GM12878 (cell line): ENCODE measurements at regions not wholly inside any gene's neighbourhood (a gene's known extent, or its start where the extent isn't known, plus 50 kb on each side); places are given as distances from the start of the nearest gene placed in this dataset.

Experiments
- ATAC-seq: fragments of 200-7000 bp; cut with Tn5 transposase; 3 replicates; pipeline ENCODE4 v1.9.1; 2020; ENCODE audit warnings: mild to moderate bottlenecking, moderate library complexity
- BruUV-seq: library from RNA; stranded (reverse); fragments of 400-500 nt; replicated peaks from 2 replicates; lab custom pipeline; 2021; lab: Mats Ljungman, UMichigan
- CTCF ChIA-PET: fragments of 300-600 bp; sonication (Branson Sonifier 250); formaldehyde crosslinking; extraction: SDS; loops from one replicate; lab custom pipeline; 2021; ENCODE audit warnings: inconsistent platforms; lab: Yijun Ruan, JAX
- POLR2A ChIA-PET: fragments of 350-600 bp; formaldehyde crosslinking; extraction: SDS; loops from one replicate; lab custom pipeline; 2021; ENCODE audit warnings: inconsistent platforms; lab: Charles Lee
- RAD21 ChIA-PET: fragments of 300-600 bp; sonication (Branson Sonifier 250); formaldehyde crosslinking; loops from one replicate; lab custom pipeline; 2023; ENCODE audit warnings: antibody characterized with exemption; ENCODE audit not compliant: unreplicated experiment; lab: Charles Lee
- SMC1A ChIA-PET: fragments of 300-600 bp; sonication (Branson Sonifier 250); formaldehyde crosslinking; loops from one replicate; lab custom pipeline; 2023; ENCODE audit not compliant: unreplicated experiment, uncharacterized antibody; lab: Charles Lee
- DNase-seq: peaks from one replicate; pipeline ENCODE4 v3.0.0-alpha.2; 2011; ENCODE audit warnings: low read depth, low spot score
- FAIRE-seq: peaks from 3 replicates; lab custom pipeline; 2011; peaks lifted over from hg19 to GRCh38; lab: Jason Lieb, UNC
- H2AFZ ChIP-seq: 2 replicates; pipeline ENCODE4 v1.6.0; 2011; ENCODE audit warnings: low read depth, low read length, control low read depth; ENCODE audit not compliant: control insufficient read depth
- H3K27ac ChIP-seq: 2 replicates; pipeline ENCODE4 v1.5.1; 2011; ENCODE audit warnings: control low read depth; ENCODE audit not compliant: control insufficient read depth, insufficient read depth
- H3K27me3 ChIP-seq, 2 experiments: replicated peaks in 1 of 2; 2 replicates each; pipeline versions ENCODE4 v1.6.0 to v1.6.1; 2011; ENCODE audit warnings: low read length in 1 of 2; ENCODE audit not compliant: control insufficient read depth in 2 of 2, insufficient read depth in 2 of 2
- H3K36me3 ChIP-seq, 2 experiments: 2 replicates each; pipeline ENCODE4 v1.5.1; 2011; ENCODE audit warnings: low read length in 1 of 2; ENCODE audit not compliant: control insufficient read depth in 2 of 2, insufficient read depth in 2 of 2
- H3K4me1 ChIP-seq: 2 replicates; pipeline ENCODE4 v1.6.1; 2011; ENCODE audit warnings: mild to moderate bottlenecking, low read length, moderate library complexity, mixed read lengths; ENCODE audit not compliant: control insufficient read depth, insufficient read depth
- H3K4me2 ChIP-seq: 2 replicates; pipeline ENCODE4 v1.6.0; 2011; ENCODE audit warnings: control low read depth; ENCODE audit not compliant: control insufficient read depth, insufficient read depth
- H3K4me3 ChIP-seq: fragments of 200-600 bp; sonication (generic); 2 replicates; pipeline ENCODE4 v1.5.1; 2016
- H3K79me2 ChIP-seq: 2 replicates; pipeline ENCODE4 v1.6.0; 2011; ENCODE audit warnings: low read length; ENCODE audit not compliant: control insufficient read depth, insufficient read depth
- H3K9ac ChIP-seq: 2 replicates; pipeline ENCODE4 v1.8.0; 2011; ENCODE audit warnings: low read length, control low read depth, mixed read lengths; ENCODE audit not compliant: control insufficient read depth, insufficient read depth
- H3K9me3 ChIP-seq: replicated peaks from 3 replicates; pipeline ENCODE4 v1.5.1; 2011; ENCODE audit warnings: mild to moderate bottlenecking, low read length; ENCODE audit not compliant: control insufficient read depth, insufficient read depth
- H4K20me1 ChIP-seq: 2 replicates; pipeline ENCODE4 v1.6.0; 2011; ENCODE audit not compliant: control insufficient read depth, insufficient read depth
- BHLHE40 ChIP-seq, 2 experiments: fragments of 450-650 bp in 1 of 2; IDR thresholded peaks; 2 replicates each; pipeline ENCODE4 v1.6.1; 2011 to 2017; ENCODE audit warnings: low read depth in 2 of 2, borderline replicate concordance in 1 of 2, improper control_type of control experiment in 1 of 2, low read length in 1 of 2, mild to moderate bottlenecking in 1 of 2
- HSF1 ChIP-seq: fragments of 150-350 bp; IDR thresholded peaks from 2 replicates; pipeline ENCODE4 v1.6.1; 2014; ENCODE audit warnings: mild to moderate bottlenecking, low read depth, low read length
- NFXL1 ChIP-seq: fragments of 450-650 bp; IDR thresholded peaks from 2 replicates; pipeline ENCODE4 v1.6.1; 2017; ENCODE audit warnings: antibody characterized with exemption, mild to moderate bottlenecking, borderline replicate concordance
- RB1 ChIP-seq: fragments of 450-650 bp; formaldehyde crosslinking; IDR thresholded peaks from 2 replicates; pipeline ENCODE4 v1.6.1; 2017; ENCODE audit warnings: mild to moderate bottlenecking, borderline replicate concordance
- SIX5 ChIP-seq: IDR thresholded peaks from 2 replicates; pipeline ENCODE4 v1.6.1; 2011; ENCODE audit warnings: mild to moderate bottlenecking, low read depth, low read length, moderate library complexity; ENCODE audit not compliant: severe bottlenecking
- SMAD1 ChIP-seq: fragments of 450-650 bp; IDR thresholded peaks from 2 replicates; pipeline ENCODE4 v1.6.1; 2018; ENCODE audit warnings: mild to moderate bottlenecking, low read depth; ENCODE audit not compliant: partially characterized antibody
- TCF12 ChIP-seq: IDR thresholded peaks from 2 replicates; pipeline ENCODE4 v1.6.1; 2011; ENCODE audit warnings: low read depth, mild to moderate bottlenecking, low read length
- WRNIP1 ChIP-seq: IDR thresholded peaks from 2 replicates; pipeline ENCODE4 v1.6.1; 2011; ENCODE audit warnings: low read depth, low read length, improper control_type of control experiment, borderline replicate concordance
- ZNF207 ChIP-seq: fragments of 450-650 bp; IDR thresholded peaks from 2 replicates; pipeline ENCODE4 v1.6.1; 2014; ENCODE audit warnings: antibody characterized with exemption, mild to moderate bottlenecking, borderline replicate concordance
- WGBS: methylation state at CpG from one replicate; pipeline ENCODE4 v1.1.6; 2016; ENCODE audit warnings: low lambda C conversion rate; ENCODE audit not compliant: insufficient replicate concordance, insufficient coverage; ENCODE audit errors: missing lambda C conversion rate; 5-methylcytosine and 5-hydroxymethylcytosine counted together
- in situ Hi-C: fragments of 300-500 bp; cut with MboI; formaldehyde crosslinking; loops from 9 replicates; pipeline ENCODE4 v1.14.3; 2018; ENCODE audit warnings: mixed read lengths
- intact Hi-C: fragments of 100-400 bp; cut with micrococcal nuclease; formaldehyde crosslinking; loops from one replicate; pipeline ENCODE4 v1.14.2; 2022; ENCODE audit not compliant: unreplicated experiment
- TF ChIP-seq, protein P1 (sequence below): fragments of 450-650 bp; IDR thresholded peaks from 2 replicates; pipeline ENCODE4 v1.6.1; 2017; ENCODE audit warnings: borderline replicate concordance
- TF ChIP-seq, protein P2 (sequence below): fragments of 450-650 bp; IDR thresholded peaks from 2 replicates; pipeline ENCODE4 v1.6.1; 2017; ENCODE audit warnings: antibody characterized with exemption, mild to moderate bottlenecking, moderate library complexity
- TF ChIP-seq, protein P3 (sequence below): IDR thresholded peaks from 2 replicates; pipeline ENCODE4 v1.6.1; 2011; ENCODE audit warnings: borderline replicate concordance, low read depth, mild to moderate bottlenecking, moderate library complexity, mixed read lengths, low read length; ENCODE audit not compliant: insufficient read depth; ENCODE audit errors: extremely low read length
- TF ChIP-seq, protein P4 (sequence below): IDR thresholded peaks from 2 replicates; pipeline ENCODE4 v1.6.1; 2011; ENCODE audit warnings: low read depth, low read length, improper control_type of control experiment, borderline replicate concordance

GRCh38 chr22:40123387-40123786 lies 54.3 kb upstream of the TNRC6B start:
- Histone ChIP-seq H3K4me1 (no peaks in the 10 kb centered on the region), H3K9ac (no peak overlapping the region), H3K27me3 (no peaks in the 10 kb centered on the region), H3K36me3 (no peaks in the 10 kb centered on the region), H3K79me2 (no peaks in the 10 kb centered on the region), H2AFZ (no peak overlapping the region), H4K20me1 (no peaks in the 10 kb centered on the region), H3K4me2 (no peak overlapping the region), H3K9me3 (no peaks in the 10 kb centered on the region), H3K27ac (no peak overlapping the region), H3K4me3 (no peak overlapping the region)
- POLR2A ChIA-PET = interaction anchor here (0.6 to 1.3 kb wide), 3 partner anchors 13 to 52 kb away, joined by 3 to 4 read pairs (median 4); no protein-coding TSS in a partner anchor
- no TSS peak for BruUV-seq
- CTCF ChIA-PET = interaction anchor here (0.7 kb wide), 1 partner anchor 224 kb away, joined by 4 read pairs; no protein-coding TSS in a partner anchor
- SMC1A ChIA-PET = interaction anchor here (0.8 to 1.9 kb wide), 2 partner anchors 79 to 225 kb away, joined by 3 to 7 read pairs; no protein-coding TSS in a partner anchor
- WGBS = 96% methylated on average over 3 of the region's 3 CpGs
- RAD21 ChIA-PET = interaction anchor here (0.7 kb wide), 1 partner anchor 1322 kb away, joined by 3 read pairs; no protein-coding TSS in a partner anchor
- in situ Hi-C loops = no loop called here
- DNase-seq = no peak
- intact Hi-C loops = no loop called here
- ATAC-seq = no peak
- TF ChIP-seq, protein P1, sequence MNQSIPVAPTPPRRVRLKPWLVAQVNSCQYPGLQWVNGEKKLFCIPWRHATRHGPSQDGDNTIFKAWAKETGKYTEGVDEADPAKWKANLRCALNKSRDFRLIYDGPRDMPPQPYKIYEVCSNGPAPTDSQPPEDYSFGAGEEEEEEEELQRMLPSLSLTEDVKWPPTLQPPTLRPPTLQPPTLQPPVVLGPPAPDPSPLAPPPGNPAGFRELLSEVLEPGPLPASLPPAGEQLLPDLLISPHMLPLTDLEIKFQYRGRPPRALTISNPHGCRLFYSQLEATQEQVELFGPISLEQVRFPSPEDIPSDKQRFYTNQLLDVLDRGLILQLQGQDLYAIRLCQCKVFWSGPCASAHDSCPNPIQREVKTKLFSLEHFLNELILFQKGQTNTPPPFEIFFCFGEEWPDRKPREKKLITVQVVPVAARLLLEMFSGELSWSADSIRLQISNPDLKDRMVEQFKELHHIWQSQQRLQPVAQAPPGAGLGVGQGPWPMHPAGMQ = no peak
- TF ChIP-seq HSF1 (no peak), WRNIP1 (no peak), NFXL1 (no peak), BHLHE40 (IDR thresholded peaks at IDR 0.05; ENCODE audit: borderline replicate concordance in 1 of 2, low read depth in 2 of 2, low read length in 1 of 2) (no peak), SIX5 (no peak), ZNF207 (no peak), RB1 (no peak), TCF12 (no peak), SMAD1 (no peak)
- TF ChIP-seq, protein P2, sequence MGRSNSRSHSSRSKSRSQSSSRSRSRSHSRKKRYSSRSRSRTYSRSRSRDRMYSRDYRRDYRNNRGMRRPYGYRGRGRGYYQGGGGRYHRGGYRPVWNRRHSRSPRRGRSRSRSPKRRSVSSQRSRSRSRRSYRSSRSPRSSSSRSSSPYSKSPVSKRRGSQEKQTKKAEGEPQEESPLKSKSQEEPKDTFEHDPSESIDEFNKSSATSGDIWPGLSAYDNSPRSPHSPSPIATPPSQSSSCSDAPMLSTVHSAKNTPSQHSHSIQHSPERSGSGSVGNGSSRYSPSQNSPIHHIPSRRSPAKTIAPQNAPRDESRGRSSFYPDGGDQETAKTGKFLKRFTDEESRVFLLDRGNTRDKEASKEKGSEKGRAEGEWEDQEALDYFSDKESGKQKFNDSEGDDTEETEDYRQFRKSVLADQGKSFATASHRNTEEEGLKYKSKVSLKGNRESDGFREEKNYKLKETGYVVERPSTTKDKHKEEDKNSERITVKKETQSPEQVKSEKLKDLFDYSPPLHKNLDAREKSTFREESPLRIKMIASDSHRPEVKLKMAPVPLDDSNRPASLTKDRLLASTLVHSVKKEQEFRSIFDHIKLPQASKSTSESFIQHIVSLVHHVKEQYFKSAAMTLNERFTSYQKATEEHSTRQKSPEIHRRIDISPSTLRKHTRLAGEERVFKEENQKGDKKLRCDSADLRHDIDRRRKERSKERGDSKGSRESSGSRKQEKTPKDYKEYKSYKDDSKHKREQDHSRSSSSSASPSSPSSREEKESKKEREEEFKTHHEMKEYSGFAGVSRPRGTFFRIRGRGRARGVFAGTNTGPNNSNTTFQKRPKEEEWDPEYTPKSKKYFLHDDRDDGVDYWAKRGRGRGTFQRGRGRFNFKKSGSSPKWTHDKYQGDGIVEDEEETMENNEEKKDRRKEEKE = no peak
- TF ChIP-seq, protein P3, sequence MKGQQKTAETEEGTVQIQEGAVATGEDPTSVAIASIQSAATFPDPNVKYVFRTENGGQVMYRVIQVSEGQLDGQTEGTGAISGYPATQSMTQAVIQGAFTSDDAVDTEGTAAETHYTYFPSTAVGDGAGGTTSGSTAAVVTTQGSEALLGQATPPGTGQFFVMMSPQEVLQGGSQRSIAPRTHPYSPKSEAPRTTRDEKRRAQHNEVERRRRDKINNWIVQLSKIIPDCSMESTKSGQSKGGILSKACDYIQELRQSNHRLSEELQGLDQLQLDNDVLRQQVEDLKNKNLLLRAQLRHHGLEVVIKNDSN = no peak
- TF ChIP-seq, protein P4, sequence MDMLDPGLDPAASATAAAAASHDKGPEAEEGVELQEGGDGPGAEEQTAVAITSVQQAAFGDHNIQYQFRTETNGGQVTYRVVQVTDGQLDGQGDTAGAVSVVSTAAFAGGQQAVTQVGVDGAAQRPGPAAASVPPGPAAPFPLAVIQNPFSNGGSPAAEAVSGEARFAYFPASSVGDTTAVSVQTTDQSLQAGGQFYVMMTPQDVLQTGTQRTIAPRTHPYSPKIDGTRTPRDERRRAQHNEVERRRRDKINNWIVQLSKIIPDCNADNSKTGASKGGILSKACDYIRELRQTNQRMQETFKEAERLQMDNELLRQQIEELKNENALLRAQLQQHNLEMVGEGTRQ = no peak
- no peak for FAIRE-seq
